ENCODE measurements at regions not wholly inside any gene's neighbourhood (a gene's known extent, or its start where the extent isn't known, plus 50 kb on each side); places are given as distances from the start of the nearest gene placed in this dataset.

DNA sequence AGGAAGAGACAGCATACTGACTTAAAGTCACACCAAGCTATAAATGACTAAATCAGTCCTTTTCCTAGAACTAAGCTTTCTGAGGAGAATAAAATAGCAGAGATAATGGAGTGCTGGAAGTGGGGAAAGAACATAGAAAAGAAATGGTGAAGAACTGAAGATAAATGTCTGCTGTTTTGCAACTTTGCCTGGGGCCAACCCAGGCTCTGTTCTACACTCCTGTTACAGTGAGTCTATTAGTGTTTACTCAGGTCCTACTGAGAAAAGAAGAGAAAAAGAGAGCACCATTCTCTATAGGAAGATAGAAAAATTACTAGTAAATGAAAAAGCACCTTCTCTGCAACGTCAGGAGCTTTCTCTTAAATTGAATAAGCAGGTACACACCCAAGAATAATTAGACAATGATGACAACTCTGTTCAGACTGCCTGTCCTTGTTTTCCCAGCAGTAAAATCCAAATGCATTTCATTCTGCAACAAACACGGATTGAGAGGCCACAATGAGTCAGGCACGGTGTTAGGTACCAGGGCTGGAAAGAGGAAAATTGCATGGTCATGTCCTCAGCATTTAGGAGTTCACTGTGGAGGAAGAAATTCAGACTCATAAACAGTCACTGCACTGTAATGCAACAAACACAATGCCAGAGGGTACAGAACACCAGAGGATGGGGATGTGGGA lies 139.4 kb upstream of the CAMK1G start:
- TF ChIP-seq, protein P1, sequence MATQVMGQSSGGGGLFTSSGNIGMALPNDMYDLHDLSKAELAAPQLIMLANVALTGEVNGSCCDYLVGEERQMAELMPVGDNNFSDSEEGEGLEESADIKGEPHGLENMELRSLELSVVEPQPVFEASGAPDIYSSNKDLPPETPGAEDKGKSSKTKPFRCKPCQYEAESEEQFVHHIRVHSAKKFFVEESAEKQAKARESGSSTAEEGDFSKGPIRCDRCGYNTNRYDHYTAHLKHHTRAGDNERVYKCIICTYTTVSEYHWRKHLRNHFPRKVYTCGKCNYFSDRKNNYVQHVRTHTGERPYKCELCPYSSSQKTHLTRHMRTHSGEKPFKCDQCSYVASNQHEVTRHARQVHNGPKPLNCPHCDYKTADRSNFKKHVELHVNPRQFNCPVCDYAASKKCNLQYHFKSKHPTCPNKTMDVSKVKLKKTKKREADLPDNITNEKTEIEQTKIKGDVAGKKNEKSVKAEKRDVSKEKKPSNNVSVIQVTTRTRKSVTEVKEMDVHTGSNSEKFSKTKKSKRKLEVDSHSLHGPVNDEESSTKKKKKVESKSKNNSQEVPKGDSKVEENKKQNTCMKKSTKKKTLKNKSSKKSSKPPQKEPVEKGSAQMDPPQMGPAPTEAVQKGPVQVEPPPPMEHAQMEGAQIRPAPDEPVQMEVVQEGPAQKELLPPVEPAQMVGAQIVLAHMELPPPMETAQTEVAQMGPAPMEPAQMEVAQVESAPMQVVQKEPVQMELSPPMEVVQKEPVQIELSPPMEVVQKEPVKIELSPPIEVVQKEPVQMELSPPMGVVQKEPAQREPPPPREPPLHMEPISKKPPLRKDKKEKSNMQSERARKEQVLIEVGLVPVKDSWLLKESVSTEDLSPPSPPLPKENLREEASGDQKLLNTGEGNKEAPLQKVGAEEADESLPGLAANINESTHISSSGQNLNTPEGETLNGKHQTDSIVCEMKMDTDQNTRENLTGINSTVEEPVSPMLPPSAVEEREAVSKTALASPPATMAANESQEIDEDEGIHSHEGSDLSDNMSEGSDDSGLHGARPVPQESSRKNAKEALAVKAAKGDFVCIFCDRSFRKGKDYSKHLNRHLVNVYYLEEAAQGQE (IDR thresholded peaks at IDR 0.05; ENCODE audit: insufficient read depth in 1 of 2, low read depth in 2 of 2, low read length in 2 of 2), result no peak
- no peak for TF ChIP-seq POLR2AphosphoS5 (IDR thresholded peaks at IDR 0.05; ENCODE audit: low read depth, low read length)

Measured in PFSK-1 (cell line).